Stimulated activated CD4-positive, alpha-beta T cell treated with anti-CD3 and anti-CD28 coated beads, Interleukin-15, amount 100 ng/mL, for 48 hours (primary cell): ENCODE measurements at regions not wholly inside any gene's neighbourhood (a gene's known extent, or its start where the extent isn't known, plus 50 kb on each side); places are given as distances from the start of the nearest gene placed in this dataset.

ENCODE experiments used
- DNase-seq, 2 donors: peaks; one replicate each; pipeline ENCODE4 v3.0.0-alpha.2; 2020; ENCODE audit warnings: low read depth in 2 of 2

GRCh38 chr6:165721356-165721755 lies 58.3 kb upstream of the PDE10A start:
- DNase-seq = no peak

DNA sequence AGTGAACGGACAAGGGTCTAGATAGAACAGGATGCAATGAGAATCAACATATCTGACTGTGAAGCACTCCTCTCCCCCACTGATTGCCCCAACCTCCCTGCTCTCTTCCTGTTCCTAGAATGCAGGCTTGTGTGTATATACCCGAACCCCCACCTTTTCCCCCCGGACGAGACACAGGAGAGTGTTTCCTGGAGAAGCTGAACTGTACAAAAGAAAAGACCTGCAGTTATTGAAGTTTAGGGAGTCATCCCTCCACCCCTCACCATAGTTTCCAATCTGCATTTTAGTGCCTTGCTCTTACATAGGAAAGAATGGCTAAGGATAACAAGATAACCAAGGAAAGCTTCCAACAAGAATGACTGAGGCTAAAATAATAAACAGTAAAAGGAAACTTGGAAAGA lies 55.5 kb upstream of the PDE10A start:
- no peak for DNase-seq

DNA sequence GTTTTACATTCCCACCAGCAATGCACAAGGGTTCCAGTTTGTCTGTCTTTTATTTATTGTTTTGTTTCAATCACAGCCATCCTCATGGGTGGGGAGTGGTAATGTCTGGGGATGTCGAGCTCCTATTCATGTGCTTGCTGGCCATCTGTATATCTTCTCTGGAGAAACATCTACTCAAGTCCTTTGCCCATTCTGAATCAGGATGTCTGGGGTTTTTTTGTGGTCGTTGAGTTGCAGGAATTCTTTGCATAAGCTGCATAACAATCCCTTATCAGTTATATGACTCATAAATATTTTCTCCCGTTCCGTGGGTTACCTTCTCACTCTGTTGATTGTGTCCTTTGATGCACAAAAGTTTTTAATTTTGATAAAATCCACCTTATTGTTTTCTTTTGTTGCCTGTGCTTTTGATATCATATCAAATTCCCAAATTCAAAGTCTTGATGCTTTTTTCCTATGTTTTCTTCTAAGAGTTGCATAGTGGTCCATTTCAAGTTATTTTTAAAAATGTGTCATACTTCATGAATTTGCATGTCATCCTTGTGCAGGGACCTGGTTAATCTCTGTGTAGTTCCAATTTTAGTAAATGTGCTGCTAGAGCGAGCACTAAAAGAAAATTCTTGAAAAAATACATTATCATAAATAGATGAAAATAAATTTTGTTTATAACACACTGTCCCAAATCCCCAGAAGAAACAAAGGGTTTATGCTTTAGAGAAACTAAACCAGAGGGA lies 54.9 kb upstream of the PDE10A start:
- no peak for DNase-seq

DNA sequence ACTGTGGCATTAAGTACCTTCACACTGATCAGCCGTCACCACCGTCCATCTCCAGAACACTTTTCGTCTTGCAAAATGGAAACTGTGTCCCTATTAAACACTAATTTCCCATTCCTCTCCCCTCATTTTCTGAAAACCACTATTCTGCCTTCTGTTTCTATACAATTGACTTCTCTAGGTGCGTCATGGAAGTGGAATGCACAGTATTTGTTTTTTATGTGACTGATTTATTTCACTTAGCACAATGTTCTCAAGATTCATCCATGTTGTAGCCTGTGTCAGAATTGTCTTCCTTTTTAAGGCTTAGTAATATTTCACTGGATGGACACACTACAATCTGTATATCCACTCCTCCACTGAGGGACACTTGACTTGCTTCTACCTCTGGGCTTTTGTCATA lies 53.8 kb upstream of the PDE10A start:
- no peak for DNase-seq

DNA sequence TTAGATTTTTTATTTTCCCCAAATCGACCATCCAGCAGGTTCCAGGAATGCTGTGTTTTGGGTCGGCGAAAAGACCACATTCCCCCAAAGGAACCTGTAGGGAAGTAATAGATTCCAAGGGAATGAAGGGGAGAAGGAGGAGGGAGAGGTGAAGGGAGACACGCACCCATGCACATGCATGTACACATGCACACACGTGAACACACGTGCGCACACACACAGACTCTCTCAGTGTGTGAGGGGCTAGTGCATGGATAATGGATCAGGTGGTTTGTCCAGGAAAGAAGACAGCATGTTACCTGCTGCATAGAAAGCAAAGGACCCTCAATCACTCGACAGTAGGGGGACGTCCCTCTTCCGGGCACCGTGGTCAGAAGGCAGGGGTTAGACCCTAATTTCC lies 52.4 kb upstream of the PDE10A start:
- no peak for DNase-seq

DNA sequence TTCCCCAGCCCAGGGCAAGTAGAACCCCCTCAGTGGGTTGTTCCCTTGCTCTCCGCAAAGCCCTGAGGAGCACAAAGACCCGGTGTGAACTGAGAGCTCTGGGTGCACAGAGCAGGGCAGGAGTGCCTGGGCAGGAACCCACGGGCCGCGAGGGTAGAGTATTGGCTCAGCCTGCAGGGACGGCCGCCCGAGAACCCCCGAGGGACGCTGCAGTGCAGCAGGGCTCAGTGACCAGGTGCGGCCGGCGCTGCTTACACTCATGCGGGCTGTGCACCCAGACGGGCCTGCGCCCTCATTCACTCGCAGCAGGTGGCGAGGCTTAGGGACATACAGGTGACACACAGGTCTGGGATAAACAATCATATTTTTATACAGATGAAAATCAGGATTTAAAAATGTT lies 51.9 kb upstream of the PDE10A start:
- no peak for DNase-seq

DNA sequence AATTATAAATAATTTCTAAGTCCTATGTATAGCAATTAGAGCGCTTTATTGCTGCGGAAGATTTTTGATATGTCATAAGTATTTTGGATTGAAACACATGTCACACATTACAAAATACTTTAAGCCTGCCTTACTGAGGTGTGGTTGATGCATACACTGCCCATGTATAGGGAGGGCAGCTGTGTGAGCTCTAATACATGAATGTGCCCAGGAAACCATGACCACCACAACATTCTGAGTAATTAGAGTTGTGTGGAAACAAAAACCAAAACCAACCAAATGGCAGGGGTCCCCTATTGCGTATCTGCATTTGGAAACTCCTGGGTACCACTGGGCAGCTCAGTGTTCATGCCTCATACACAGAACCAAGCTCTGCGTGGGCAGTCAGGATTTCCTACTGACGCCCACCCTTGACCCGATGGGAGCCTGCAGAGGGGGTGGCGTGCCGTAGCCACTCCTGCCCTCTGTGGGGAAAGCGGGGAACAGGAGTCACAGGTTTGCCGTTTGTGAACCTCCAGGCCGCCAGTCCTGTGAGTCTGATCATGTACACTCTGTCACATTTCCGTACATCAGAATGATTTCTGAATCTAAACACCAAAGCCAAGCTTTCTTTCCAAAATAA lies 50.9 kb upstream of the PDE10A start:
- DNase-seq = no peak
